Astrocyte (in vitro differentiated cells and primary cell): ENCODE measurements at regions not wholly inside any gene's neighbourhood (a gene's known extent, or its start where the extent isn't known, plus 50 kb on each side); places are given as distances from the start of the nearest gene placed in this dataset.

Experiments
- CTCF ChIP-seq: IDR thresholded peaks from 2 replicates; pipeline ENCODE4 v1.5.1; 2011; ENCODE audit warnings: low read depth, mild to moderate bottlenecking, inconsistent platforms, low read length, moderate library complexity; ENCODE audit not compliant: insufficient read depth
- EZH2 ChIP-seq: IDR thresholded peaks from 2 replicates; pipeline ENCODE4 v1.6.1; 2012; ENCODE audit warnings: mild to moderate bottlenecking, low read length, inconsistent platforms; ENCODE audit not compliant: insufficient read depth

- TF ChIP-seq CTCF (no peak), EZH2 (no peak)
Observed at GRCh38 chr7:41508755-41509154, 194.1 kb downstream of the INHBA start.
